ENCODE measurements at regions not wholly inside any gene's neighbourhood (a gene's known extent, or its start where the extent isn't known, plus 50 kb on each side); places are given as distances from the start of the nearest gene placed in this dataset.

GRCh38 chr2:157184161-157184895 lies 73.2 kb upstream of the GALNT5 start:
- no peak for DNase-seq (ENCODE audit: low spot score)

- no peak for DNase-seq (ENCODE audit: low spot score)
These were observed 71.9 kb upstream of the GALNT5 start for GRCh38 chr2:157185476-157186227.

GRCh38 chr2:157190151-157190550 lies 67.4 kb upstream of the GALNT5 start:
- DNase-seq (ENCODE audit: low spot score), result no peak

GRCh38 chr2:157191186-157191585 lies 66.3 kb upstream of the GALNT5 start:
- no peak for DNase-seq (ENCODE audit: low spot score)

- DNase-seq (ENCODE audit: low spot score), result no peak
These were observed 64.8 kb upstream of the GALNT5 start for GRCh38 chr2:157192445-157193423.

GRCh38 chr2:157193461-157193860 lies 64.0 kb upstream of the GALNT5 start:
- DNase-seq (ENCODE audit: low spot score), result no peak

GRCh38 chr2:157194097-157194688 lies 63.3 kb upstream of the GALNT5 start:
- DNase-seq (ENCODE audit: low spot score), result peak; percentile 78

- DNase-seq (ENCODE audit: low spot score), result no peak
These were observed 62.7 kb upstream of the GALNT5 start for GRCh38 chr2:157194844-157195243.

- DNase-seq (ENCODE audit: low spot score), result no peak
These were observed 60.5 kb upstream of the GALNT5 start for GRCh38 chr2:157196956-157197355.

GRCh38 chr2:157197848-157198247 lies 59.7 kb upstream of the GALNT5 start:
- no peak for DNase-seq (ENCODE audit: low spot score)

- no peak for DNase-seq (ENCODE audit: low spot score)
These were observed 53.9 kb upstream of the GALNT5 start for GRCh38 chr2:157203651-157204050.

- no peak for DNase-seq (ENCODE audit: low spot score)
These were observed 53.1 kb upstream of the GALNT5 start for GRCh38 chr2:157204401-157204800.

- no peak for DNase-seq (ENCODE audit: low spot score)
These were observed 50.6 kb upstream of the GALNT5 start for GRCh38 chr2:157206916-157207315.

All from hematopoietic multipotent progenitor cell treated with erythropoietin and hydrocortisone succinate and interleukin-3 and kit ligand, for 17 days (in vitro differentiated cells).